ENCODE measurements at regions not wholly inside any gene's neighbourhood (a gene's known extent, or its start where the extent isn't known, plus 50 kb on each side); places are given as distances from the start of the nearest gene placed in this dataset.

DNA sequence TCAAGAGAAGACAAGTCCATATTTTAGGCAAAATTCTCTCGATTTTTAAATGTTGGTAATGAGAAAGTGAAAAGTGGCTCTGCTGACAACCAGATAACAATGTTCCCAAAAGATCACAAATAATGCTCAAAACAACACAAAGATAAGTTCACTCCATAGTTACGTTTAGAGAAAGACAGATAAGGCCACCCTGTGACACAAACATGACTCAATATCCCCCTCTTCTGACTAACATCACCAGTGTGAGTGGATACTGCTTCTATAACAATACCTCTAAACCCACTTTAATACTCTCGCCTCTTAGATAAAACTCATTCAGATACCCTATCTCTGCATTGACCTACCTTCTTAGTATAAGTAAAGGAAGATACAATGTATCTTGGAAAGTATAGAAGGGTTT is 51.2 kb upstream of the RGS7 start:
- no peaks in the 10 kb centered on the region for H3K9me3 ChIP-seq (ENCODE audit: low read length)
- DNase-seq (peak; percentile 78), ATAC-seq (peak; percentile 87)
- no peaks in the 10 kb centered on the region for H4K20me1 ChIP-seq (ENCODE audit: low read length)
- no peak overlapping the region for H3K27ac ChIP-seq (ENCODE audit: low read length)
- no peak overlapping the region for H3K9ac ChIP-seq (ENCODE audit: low read length)
- no peak overlapping the region for H3K4me3 ChIP-seq (ENCODE audit: low read length)
- peaks cover 12% of the 10 kb centered on the region; the same call in 1 of the 2 replicates for H3K27me3 ChIP-seq (ENCODE audit: low read length)
- H3F3A ChIP-seq (ENCODE audit: low read length, unreplicated experiment) = no peaks in the 10 kb centered on the region
- H2AFZ ChIP-seq (ENCODE audit: low read length) = no peak overlapping the region
- no peaks in the 10 kb centered on the region for H3K36me3 ChIP-seq (ENCODE audit: low read depth, low read length)
- ChIA-PET POLR2A (ENCODE audit: unreplicated experiment) (no interaction called here), CTCF (interaction anchor here (0.6 kb wide), 1 partner anchor 97 kb away, joined by 9 read pairs; no protein-coding TSS in a partner anchor)
- H3K4me1 ChIP-seq (ENCODE audit: insufficient read depth, low read length) = no peaks in the 10 kb centered on the region
- H3K79me2 ChIP-seq (ENCODE audit: low read length) = no peaks in the 10 kb centered on the region
- no peak overlapping the region for H3K4me2 ChIP-seq (ENCODE audit: low read length)
- intact Hi-C loops (cut with micrococcal nuclease) = loop anchor here (1.0 kb wide), 3 partner anchors 97 to 520 kb away; no protein-coding TSS in a partner anchor
- TF ChIP-seq CTCF (conservative IDR thresholded peaks at IDR 0.05; ENCODE audit: low read depth, low read length) = peak; percentile 85
- TF ChIP-seq EZH2phosphoT487 (IDR thresholded peaks at IDR 0.05; ENCODE audit: borderline replicate concordance, low read length) = no peak
- H3K9me2 ChIP-seq (replicated peaks; ENCODE audit: low read length) = no peaks in the 10 kb centered on the region
- no TSS peak for BruUV-seq (replicated peaks)

All from PC-3 (cell line).